ENCODE measurements at regions not wholly inside any gene's neighbourhood (a gene's known extent, or its start where the extent isn't known, plus 50 kb on each side); places are given as distances from the start of the nearest gene placed in this dataset.

DNA sequence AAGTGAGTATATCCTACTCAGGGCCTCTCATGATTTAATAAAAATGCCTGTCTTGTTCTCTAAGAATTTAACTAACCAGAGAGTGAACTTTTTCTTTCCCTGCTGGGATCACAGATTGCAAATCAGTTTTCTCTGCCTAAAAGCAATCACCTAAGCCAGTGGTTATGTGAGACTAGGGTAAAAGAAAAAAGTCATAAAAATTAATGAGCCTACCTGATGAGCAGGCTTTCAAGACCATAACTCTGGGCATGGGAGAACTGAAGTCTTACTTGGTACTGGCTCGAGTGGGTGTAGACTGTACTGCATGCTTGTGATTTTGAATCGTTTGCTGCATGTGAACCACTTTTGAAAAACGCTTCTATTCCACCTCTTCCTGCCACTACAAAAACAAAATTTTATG, 1677.0 kb upstream of the LRRTM1 start:
- no peak for DNase-seq

DNA sequence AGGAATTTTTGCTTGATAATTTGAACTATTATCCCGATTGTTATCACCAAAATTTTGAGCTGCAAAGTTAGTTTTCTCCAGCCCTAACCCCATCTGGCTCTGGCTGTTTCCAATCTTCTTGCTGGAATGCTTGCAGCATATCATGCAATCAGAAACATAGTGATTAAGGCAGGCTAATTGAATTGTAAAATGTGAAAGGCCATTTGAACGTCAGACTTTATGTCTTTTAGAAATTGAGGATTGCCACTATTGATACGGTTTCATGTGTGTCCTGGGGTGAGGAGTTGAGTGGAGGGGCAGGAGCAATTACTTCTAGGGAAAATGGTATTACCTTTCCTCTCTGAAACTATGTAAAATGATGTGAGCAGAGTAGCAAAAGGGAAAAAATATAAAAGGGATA, 1674.5 kb upstream of the LRRTM1 start:
- DNase-seq, result no peak

- DNase-seq, result no peak
Measured at GRCh38 chr2:81976998-81977397, 1672.4 kb upstream of the LRRTM1 start.

DNA sequence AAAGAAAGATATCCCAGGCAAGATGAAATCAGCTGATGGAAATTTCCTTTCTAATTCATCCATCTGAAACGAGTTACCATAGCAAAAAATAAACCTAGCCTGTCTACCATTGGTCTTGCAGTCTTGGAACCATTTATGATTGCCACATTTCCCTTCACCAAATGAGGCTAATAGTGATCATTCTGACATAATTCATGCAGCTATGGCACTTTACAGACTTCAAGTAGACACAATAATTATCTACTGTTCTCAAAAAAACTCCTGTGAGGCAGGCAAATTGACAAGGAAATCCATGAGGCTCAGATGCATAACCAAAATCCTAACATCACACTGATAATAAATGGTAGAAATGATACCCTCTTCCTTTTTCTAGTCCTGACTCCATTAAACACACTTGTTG, 1669.7 kb upstream of the LRRTM1 start:
- DNase-seq, result no peak

GRCh38 chr2:81942876-81943275, 1638.3 kb upstream of the LRRTM1 start:
- no peak for DNase-seq

- DNase-seq, result no peak
Measured at GRCh38 chr2:81942136-81942680, 1637.7 kb upstream of the LRRTM1 start.

- no peak for DNase-seq
Measured at GRCh38 chr2:81940266-81940955, 1635.9 kb upstream of the LRRTM1 start.

DNA sequence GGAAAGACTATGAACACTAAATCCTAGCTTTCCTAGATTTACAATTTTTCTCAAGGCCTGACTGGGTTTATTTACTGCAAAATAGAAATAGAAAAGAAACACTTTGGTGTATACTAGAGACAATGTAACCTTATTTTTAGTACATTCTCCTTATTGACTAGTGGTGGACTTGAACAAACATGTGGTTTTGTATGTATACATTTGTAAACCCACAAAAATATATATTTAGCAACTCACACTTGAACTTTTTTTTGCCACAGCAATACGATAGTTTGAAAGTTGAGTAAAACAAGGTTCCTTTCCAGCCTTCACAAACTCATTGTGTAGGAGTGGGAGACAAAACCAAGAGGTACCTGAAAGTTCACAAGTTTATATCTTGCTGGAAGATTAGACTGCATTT, 1633.4 kb upstream of the LRRTM1 start:
- no peak for DNase-seq

- DNase-seq, result no peak
Measured at GRCh38 chr2:81903534-81903933, 1599.0 kb upstream of the LRRTM1 start.

DNA sequence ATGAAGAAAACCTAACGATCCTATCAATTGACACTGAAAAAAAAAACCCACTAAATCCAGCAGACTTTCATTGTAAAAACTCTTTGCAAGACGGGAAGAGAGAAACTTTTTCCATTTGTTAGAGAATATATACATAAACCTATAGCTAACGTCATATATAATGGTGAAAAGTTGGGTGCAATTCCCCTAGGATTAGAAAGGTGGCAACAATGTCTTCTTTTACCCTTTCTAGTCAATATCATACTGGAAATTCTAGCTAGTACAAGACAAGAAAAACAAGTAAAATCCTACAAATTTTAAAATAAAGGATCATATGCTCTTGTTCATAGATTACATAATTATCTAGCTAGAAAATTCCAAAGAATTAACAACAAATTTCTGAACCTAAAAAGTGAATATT, 1596.5 kb upstream of the LRRTM1 start:
- no peak for DNase-seq

DNA sequence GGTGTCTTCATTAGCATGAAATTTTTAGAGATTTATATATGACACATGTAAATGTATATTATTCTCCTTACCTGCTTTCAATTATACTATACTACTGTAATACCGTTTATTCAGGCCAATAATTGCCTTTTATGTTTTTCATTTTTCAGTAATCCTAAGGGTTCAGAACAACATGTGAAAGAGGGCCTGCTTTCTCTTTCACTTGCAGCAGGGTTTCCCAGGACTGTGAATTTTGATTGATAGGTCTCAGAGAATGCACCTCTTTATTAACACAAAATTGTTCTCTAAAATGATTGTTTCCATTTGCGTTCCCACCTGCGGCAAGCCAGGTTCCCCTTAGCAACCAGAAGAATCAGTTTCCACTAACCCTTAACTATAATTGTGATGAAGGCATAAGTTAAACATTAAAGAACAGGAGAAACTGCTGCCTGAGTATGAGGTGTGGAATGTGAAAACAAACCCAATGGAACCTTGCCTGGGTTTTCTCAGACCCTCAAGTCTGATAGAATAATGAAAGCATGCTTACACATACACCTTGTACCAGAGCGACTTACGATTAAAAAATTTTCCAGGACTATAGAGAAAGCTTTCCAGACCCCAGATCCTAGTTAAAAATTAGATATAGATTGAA, 1591.2 kb upstream of the LRRTM1 start:
- DNase-seq, result no peak

GRCh38 chr2:81894451-81894990, 1590.0 kb upstream of the LRRTM1 start:
- no peak for DNase-seq

DNA sequence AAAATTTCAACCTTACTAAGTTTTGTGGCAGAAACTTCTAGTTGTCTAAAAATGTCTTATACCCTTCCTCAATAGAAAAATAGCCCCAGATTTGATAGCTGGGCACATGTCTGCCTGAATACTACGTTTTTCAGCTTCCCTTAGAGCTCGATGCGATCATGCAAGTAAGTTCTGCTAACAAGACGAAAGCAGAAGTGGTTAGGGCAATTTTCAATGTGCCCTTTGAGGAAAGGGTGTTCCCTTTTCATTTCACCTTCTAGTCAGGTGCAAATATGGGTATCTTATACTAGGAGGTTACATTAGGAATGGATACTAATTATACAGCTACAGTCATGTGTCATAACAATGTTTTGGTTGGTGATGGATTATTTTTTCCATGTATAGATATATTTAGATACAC, 1572.1 kb upstream of the LRRTM1 start:
- no peak for DNase-seq

- DNase-seq, result no peak
Measured at GRCh38 chr2:81872006-81872405, 1567.5 kb upstream of the LRRTM1 start.

- DNase-seq, result no peak
Measured at GRCh38 chr2:81870119-81870518, 1565.6 kb upstream of the LRRTM1 start.

- no peak for DNase-seq
Measured at GRCh38 chr2:81858998-81859397, 1554.4 kb upstream of the LRRTM1 start.

GRCh38 chr2:81853341-81853740, 1548.8 kb upstream of the LRRTM1 start:
- DNase-seq, result no peak

GRCh38 chr2:81852651-81853050, 1548.1 kb upstream of the LRRTM1 start:
- DNase-seq, result no peak

GRCh38 chr2:81839780-81840179, 1535.2 kb upstream of the LRRTM1 start:
- no peak for DNase-seq

- no peak for DNase-seq
Measured at GRCh38 chr2:81835321-81836000, 1530.9 kb upstream of the LRRTM1 start.

- DNase-seq, result no peak
Measured at GRCh38 chr2:81786811-81787210, 1482.3 kb upstream of the LRRTM1 start.

GRCh38 chr2:81767187-81767912, 1462.8 kb upstream of the LRRTM1 start:
- DNase-seq, result no peak

- no peak for DNase-seq
Measured at GRCh38 chr2:81747481-81748070, 1443.0 kb upstream of the LRRTM1 start.
